HG03280 (cell line): ENCODE measurements at regions not wholly inside any gene's neighbourhood (a gene's known extent, or its start where the extent isn't known, plus 50 kb on each side); places are given as distances from the start of the nearest gene placed in this dataset.
"Not testable (repeated sequence)": the region's sequence is repeated elsewhere in the genome, so short reads cannot be mapped to it uniquely, and the experiment has no call there.

Experiments used
- ATAC-seq: cut with Tn5 transposase; IDR thresholded peaks from one replicate; pipeline ENCODE4 v1.9.1; 2021; ENCODE audit warnings: mild to moderate bottlenecking, moderate library complexity; ENCODE audit not compliant: unreplicated experiment

DNA sequence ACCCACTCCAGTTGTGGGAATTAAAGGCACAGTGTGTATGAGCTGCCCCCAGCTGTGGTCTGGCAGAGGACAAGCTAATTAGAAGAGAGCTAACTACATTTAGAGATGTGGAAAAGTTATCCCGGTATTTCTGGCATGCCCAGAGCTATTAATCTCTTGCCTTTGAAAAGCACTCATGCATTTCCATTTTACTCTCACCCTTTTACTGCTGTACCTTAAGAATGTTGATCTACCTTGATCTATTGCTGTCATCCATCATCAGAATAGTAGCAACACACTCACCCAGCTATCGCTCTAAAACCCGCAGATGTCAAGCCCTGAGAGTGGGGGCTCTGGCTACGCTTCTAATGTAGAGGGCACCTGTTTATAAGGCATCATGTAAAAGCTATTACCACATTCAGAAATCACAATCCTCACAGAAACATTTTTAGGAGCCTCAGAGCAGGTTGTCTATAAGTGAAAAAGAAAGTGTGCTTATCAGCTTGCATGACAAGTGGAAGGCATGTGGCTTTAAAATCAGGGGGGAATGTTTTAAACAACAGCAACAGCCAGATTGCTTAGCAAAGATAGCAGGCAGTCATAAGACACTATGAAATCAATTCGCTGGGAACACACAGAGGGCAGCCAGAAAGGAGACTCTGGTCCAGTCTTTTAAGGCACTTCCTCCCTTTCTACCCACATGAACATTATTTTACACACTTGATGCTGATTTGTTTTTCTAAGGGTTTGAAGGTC is 224.2 kb upstream of the IRS2 start:
- ATAC-seq, result no peak

DNA sequence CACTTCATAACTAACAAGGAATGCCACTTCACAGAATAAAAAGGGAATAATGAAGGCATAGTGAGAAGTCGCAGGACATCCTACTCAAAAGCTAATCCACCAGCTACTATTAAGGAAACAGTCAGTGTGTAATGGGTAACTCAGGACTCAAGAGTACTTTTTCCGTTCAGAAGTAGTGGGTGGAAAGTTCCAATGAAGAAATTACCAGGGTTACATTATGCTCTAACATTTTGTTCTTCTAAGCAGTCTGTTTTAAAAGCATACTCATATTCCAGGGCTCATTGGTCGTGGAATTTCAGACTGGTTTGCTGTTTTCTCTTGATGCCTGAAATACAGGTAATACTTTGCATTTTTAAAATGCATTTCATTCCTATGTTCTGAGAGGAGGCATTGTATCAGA is 222.4 kb upstream of the IRS2 start:
- no peak for ATAC-seq

DNA sequence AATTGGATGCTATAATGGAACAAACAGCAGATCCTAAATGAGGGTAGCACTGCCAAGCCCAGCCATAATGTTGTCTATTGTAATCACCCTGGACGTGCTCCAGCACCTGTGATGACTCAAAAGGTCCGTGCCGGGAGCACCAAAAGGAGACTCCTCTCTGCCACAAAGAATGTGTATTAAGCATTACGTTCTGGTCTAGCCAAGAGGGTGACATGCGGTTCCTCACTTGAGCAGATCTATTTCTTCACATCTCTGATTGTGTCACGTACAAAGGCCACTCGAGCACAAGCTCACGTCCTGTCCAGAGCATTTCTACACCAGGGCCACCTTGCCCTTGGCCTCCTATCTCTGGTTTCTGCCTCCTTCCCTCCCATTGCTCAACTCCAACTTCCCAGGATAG is 219.9 kb upstream of the IRS2 start:
- ATAC-seq, result no peak

DNA sequence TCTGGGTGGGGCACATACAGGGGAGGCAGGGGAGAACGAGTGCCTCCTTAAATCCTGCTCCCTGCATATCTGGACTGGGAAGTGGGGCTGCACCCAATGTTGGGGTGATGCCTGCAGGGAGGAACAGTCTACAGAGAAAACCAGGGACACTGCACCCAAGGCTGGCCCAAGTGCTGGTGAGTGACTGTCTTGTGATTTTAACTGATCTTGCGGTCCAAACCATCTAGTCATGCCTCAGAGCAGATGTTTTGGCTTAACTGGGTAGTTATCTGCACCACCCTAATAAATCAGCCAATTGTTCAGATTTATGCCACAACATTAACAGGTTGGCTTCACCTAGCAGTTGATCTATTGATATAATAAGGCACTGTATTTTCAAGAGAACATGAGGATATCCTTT is 219.2 kb upstream of the IRS2 start:
- no peak for ATAC-seq

DNA sequence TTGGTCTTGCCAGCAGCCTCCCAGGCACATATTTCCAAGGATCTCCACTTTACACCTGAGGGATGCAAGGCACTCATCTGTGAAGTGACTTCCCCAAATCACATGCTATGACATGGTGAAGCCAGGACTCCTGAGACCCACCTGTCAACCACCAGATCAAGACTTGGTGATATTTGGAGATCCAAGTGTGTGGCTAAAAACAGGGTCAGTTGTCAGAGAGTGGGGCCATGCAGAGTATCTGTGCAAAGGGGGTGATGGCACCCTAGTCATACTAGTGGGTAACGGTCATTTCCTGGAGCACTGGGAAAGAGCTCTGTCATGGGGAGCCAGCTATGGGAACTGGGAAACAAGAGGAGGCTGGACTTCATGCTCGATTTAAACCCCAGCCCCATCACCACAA is 218.4 kb upstream of the IRS2 start:
- ATAC-seq, result no peak

DNA sequence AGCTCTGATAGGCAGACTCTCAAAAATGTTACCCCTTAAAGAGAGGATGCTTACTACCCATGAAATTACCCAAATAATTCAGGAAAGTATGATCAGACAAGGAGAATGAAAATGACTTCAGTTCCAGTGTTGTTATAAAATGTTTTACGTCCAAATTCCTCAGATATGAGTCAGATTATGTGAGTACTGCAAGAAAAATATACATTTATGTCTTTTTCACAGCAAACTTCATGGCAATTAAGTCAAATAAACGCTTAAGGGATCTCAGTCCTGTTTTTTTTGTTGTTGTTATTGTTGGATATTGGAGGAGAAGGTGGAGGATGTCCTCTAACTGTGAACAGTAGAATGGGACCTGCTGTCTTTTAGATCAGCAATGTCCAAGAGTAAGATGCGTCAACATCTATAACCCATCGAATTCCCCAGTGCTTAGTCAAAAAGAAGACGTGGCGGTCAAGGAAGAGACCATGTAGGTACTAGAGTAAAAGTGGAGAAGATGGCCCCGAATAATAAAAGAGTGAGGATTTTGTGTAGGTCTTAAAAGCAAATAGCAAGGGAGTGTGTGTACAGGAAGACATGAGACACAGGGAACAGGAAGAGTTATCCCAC is 215.4 kb upstream of the IRS2 start:
- no peak for ATAC-seq

DNA sequence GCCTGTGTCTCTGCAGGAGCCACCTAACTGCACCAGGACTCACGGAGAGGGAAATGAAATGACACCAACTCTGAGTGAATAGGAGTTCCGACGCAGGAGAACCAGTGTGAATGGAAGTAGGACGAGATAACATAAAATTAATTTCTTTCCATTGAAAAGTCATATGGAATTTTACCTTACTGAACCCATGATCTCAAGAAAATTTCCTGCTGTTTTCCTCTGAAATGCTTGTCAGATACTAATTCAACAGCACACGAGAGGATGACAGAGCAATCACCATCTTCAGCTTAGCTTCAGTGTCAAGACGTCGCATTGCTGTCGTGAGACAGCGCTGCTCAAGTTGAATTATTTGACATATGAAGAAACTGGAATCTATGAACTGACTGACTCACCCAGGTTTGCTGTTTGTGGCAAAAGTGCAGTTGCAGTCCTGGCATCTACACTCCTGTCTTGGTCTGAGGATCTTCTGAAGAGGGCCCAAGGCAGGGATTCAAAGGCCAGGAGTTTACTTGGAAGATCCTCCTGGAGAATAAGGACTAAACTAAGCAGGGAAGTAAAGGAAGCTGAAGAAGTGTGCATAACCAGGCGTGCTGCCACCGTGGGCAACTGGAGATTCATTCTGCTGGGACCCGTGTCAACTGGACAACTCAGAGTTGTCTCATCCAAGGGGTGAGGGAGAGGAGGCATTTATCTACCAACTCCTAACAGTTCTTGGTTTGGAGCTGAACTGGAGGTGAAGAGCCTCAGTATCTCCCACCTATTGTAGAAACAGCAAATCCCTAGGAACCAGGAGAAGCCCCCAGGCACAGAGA is 214.4 kb upstream of the IRS2 start:
- ATAC-seq, result no peak

DNA sequence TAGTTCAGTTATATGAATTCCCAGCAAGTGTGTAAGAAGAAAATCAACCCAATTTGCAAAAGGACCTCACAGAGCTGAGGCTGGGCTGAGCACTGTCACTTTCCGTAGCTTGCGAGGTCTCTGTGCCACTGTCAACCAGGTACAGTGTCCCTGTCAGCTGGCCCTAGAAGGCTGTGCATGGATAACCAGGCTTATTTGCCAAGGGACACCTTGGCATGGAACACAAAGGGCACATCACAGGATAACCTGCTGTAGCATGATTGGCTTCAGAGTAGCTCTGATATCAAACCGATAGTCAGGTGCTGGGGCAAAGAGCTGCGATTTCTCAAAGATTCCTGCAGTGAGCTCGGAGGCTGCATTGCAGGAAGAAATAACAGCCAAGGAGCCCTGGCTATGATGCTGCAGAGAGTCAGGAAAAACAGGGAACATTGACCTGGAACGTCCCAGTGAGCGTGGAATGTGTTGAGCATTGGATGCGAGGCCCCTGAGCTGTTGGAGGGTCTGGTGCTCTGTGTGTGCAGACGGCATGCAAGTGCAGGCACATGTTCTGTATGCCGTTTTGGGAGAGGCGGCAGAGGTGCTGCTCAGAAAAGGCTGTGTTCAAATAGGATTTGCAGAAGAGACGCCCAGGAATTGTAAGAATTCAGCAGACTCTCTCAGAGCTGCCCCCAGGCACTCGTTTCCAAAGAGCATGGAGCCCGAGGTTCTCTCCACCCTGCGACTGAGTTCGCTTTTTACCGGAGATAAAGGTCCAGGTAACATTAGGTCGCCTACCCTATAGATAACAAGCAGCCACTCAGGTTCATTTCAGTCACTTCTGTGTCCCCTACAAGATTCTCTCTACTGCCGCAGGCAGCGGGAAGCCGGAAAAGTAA is 213.5 kb upstream of the IRS2 start:
- ATAC-seq, result no peak

DNA sequence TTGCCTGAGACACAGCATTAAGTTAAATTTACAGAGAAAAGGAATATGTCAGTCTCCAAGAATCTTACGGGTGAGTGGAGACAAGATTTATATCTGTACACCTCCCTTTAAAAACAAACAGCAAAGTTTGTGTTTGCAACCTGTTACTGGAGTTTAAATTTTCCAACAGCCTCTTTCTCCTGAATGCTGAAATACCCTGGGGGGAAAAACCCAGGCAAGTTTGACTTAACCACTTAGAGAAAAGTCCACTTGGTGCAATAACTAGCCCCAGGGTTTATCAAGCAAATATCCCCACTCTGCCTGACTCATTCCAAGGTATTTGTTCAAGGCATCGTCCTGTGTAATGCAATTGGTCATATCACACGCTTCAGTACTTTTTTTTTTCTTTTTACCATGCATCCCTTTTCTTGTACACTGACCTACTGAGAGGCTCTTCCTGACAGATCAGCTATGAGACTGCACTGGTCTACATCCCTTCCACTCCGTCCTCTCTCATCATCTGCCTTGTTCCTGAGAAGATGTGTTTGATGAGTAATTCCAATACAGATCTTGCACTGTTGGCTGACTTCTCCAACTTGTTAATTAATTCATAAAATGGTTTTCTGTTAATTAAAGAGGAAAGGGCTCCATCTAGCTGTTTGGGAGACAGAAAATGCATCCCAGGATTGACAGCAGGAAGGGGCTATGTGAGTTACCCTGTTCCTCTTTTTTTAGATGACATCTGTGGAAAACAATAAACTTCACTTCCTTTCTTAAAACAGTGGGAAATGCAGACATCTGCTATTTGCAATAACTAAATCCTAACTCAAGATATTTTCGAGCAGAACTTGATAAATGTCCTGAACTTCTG is 212.5 kb upstream of the IRS2 start:
- no peak for ATAC-seq

DNA sequence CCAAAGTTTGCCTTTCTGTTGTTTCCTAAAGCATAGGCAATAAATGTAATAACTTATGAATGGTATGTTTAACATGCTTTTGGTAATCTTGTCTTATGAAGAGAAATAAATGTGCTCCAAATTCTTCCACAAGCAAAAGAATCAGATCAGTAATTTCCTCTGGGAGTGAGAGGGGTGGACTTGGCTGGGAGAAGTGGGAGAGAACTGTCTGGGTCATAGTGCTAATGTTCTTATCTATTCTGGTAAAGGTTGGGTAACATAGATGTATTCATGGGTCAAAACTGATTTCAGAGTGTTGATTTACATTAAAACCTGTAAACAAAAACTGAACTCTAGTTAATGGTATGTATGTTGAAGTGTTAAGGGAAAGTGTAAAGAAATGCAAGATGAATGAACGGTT is 211.7 kb upstream of the IRS2 start:
- no peak for ATAC-seq

DNA sequence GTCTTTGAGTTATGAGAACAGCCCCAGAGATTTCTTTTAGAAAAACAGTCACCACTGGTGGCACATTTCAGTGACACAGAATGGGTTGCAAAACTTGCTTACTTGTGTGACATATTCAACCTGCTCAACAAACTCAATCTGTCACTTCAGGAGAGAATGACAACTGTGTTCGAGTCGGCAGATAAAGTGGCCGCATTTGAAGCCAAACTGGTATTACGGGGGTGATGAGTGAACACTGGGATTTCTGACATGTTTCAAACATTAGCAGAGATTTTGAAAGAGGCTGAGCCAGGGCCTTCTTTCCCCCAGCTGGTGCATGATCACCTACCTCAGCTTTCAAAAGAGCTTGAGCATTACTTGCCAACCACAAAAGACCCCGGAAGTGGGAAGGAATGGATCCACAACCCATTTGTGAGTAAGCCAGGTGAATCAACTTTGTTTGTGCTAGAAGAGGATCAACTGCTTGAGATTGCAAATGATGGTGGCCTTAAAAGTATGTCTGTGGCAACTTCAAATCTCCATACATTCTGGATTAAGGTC is 210.7 kb upstream of the IRS2 start:
- not testable (repeated sequence) for ATAC-seq

DNA sequence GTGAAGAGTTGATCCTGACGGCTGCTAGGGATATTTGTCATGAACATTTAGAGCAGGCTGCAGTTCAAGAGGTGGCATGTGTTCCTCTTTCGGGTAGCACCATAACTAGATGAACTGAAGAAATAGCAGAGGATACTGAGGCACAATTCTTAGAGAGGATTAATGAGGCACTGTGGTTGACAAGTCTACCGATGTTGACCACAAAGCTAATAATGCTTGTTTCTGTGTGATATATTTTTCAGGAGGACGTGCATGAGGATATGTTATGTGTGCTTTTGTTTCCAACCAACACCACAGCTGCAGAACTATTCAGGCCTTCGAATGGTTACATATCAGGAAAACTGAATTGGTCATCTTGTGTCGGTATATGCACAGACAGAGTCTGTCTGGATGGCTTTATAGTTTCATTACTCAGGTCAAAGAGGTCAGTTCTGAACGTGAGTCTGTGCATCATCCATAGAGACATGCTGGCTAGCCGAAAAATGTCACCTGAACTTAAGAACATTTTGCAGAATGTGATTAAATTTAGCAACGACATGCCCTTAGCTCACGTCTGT is 210.1 kb upstream of the IRS2 start:
- no peak for ATAC-seq

DNA sequence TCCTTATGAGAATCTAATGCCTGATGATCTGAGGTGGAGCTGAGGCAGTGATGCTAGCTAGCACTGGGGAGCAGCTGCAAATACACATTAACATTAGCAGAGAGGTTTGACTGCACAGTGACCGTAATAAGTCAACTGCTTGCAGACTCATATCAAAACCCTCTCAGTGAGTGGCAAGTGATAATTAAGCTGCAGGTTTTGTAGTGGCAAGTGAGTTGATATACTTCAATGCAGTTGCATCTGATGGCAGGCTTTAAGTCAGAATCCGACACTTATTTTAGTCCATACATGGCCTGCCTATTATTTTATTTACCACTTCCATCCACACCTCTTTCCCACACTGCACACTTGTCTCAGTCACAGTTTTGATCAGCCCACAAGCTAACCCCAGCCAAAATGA is 209.2 kb upstream of the IRS2 start:
- no peak for ATAC-seq

DNA sequence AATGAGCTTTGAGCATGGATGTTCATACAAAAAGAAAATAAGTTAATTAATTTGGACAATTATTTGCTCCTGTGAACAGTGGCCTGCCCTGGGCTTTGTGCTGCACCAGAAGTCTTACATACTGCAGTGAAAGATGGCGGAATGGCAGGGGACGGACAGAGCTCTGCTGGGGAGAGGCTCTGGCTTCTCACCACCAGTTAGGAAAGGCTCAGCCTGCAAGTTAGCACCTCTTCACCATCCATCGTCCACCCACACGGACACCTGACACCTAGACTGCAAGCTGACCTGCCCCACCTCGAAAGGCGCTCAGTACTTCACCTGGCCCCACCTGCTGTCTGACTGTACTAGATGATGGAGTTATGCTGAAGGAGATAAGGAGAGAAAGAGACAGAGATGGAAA is 203.9 kb upstream of the IRS2 start:
- no peak for ATAC-seq

DNA sequence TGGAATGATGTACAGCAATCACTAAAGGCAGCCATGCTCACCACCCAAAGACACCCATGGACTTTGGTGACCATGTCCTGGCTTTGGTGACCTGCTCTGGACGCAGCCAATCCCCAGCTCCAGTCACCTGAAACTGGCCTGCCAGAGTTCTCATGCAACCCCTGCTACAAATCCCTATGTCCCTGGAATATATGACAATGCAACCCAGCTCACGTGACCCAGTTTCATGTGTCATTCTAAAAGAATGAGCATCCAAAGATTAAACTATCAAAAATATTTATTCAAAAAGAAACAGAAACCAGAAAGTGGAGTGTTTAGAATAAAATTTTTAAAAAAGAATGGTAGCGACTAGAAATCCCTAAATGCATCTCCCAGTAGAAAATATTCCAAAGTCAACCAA is 203.3 kb upstream of the IRS2 start:
- ATAC-seq, result no peak

DNA sequence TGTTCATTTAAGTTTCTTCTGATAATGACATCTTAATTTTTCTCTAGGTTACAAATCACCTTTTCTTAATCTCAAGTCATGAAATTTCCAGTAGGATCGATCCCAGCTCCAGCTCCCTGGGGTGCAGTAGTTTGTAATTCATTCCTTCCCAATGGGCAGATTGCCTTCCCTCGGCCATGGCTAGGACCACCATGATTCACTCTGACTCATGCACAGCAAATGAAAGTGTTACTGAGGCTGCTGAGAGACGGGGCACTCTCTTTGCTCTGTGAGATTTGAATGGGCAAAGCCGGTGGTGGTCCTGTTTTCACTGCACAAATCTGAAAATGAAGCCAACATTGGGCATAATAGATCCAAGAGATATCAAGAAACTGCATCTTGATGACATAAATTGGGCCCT is 202.8 kb upstream of the IRS2 start:
- no peak for ATAC-seq

DNA sequence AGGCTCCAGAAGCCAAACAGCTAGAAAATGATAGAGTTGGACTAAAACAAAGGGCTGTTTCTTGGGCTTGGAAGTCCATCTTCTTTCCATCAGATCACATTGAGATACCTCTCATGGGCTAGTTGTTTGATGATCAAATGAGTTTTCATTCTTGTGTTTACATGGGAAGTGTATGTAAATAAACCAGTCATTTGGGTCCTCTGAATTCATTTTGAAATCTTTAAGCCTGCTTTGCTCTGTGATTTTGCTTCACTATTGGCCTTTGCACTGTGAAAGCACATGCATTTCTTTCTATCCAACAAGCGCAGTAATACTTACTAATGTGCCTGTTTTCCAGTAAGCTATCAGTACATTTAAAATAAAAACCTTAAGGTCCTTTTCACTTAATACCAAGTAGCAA is 200.5 kb upstream of the IRS2 start:
- no peak for ATAC-seq

DNA sequence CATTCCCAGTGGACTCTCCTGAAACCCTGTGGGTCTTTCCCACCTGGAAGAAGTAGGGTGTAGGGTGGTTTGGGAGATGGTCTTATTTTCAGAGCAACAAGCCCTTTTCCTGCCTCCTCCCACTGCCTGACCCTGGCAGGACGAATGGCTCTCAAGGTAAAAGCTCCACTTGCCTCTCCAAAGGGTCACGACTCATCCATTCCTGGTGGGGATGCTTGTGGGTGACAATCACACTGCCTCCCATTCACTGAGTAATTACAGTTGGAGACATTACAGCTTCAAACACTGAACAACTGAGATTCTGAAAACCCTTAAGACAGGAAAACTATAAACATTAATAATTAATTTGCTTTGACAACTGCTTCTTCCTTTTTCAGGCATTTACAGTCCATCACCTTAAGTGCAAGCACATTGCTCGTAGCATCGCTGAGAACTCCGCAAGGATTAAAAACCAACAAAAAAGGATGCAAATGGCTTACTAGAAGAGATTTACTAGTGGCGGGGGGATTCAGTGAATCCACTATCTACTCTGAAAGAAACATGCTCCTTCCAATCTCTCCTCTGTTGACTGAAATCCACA is 199.6 kb upstream of the IRS2 start:
- no peak for ATAC-seq

DNA sequence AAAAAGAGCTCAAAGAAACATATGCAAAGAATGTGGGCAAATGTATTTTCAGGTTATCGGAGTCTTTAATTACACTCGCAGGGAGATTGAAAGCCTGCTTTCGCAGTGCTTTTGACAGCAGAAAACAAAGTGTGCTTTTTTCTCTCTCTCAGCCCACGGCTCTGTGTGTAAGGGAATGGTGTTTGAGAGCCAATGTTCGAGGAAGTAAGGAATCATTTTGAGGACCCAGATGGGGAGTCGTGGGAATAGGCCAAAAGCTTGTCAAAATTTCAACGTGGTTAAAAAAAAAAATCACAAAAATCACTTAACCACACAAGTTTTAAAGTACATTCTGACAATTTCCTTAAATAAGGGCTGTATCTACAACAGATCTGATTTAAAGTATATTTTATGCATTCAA is 197.1 kb upstream of the IRS2 start:
- no peak for ATAC-seq
